ENCODE measurements at regions not wholly inside any gene's neighbourhood (a gene's known extent, or its start where the extent isn't known, plus 50 kb on each side); places are given as distances from the start of the nearest gene placed in this dataset.

DNA sequence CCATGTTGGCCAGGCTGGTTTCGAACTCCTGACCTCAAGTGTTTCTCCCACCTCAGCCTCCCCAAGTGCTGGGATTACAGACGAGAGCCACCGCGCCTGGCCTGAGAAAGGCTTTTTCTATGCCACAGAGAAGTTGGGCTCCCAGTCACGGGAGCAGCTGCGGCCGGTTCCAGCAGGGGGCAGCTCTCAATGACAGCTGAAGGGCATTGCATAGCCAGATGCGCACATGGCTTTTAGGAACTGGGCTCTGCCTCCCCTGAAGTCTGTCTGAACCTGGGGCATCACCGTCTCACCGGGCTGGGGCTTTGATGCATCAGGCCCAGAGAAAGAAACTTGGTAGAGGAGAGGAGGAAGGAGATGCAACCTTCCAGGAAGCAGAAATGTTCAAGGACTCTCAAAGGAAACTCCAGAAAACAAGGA, 84.2 kb upstream of the LAPTM4A start:
- no peak overlapping the region for H3K4me3 ChIP-seq
- TF ChIP-seq, protein P1, sequence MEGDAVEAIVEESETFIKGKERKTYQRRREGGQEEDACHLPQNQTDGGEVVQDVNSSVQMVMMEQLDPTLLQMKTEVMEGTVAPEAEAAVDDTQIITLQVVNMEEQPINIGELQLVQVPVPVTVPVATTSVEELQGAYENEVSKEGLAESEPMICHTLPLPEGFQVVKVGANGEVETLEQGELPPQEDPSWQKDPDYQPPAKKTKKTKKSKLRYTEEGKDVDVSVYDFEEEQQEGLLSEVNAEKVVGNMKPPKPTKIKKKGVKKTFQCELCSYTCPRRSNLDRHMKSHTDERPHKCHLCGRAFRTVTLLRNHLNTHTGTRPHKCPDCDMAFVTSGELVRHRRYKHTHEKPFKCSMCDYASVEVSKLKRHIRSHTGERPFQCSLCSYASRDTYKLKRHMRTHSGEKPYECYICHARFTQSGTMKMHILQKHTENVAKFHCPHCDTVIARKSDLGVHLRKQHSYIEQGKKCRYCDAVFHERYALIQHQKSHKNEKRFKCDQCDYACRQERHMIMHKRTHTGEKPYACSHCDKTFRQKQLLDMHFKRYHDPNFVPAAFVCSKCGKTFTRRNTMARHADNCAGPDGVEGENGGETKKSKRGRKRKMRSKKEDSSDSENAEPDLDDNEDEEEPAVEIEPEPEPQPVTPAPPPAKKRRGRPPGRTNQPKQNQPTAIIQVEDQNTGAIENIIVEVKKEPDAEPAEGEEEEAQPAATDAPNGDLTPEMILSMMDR (IDR thresholded peaks at IDR 0.05) = peak; percentile 18
- no peak overlapping the region for H3K27ac ChIP-seq
- no peak for DNase-seq (ENCODE audit: low spot score)

DNA sequence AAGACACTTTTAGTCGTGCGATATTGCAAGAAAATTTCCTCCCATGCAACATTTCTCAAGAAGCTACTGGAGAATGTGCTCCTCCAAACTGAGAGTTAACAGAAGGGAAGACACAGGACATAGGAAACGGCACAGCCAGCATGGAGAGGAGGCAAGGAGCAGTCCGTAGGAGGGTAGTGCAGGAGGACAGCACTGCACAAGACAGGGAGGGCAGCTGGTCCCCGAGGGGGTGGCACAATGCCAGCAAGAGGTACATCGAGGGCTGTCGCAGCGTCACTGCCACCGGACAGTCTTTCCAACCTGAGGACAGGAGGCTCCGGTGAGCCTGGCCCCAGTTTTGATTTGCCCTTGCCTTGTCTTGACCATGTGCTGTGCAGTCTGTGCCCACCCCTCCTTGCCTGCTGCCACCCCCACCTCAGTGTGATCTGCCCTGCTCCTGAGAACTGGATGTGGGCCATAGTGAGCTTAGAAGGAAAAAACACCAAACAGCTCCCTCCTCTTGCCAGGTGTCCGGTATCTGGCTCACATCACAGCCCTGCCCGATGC, 81.6 kb upstream of the LAPTM4A start:
- Histone ChIP-seq H3K27ac (no peak overlapping the region), H3K4me3 (no peak overlapping the region)
- DNase-seq (ENCODE audit: low spot score) = no peak
- TF ChIP-seq, protein P1 (IDR thresholded peaks at IDR 0.05) = no peak

DNA sequence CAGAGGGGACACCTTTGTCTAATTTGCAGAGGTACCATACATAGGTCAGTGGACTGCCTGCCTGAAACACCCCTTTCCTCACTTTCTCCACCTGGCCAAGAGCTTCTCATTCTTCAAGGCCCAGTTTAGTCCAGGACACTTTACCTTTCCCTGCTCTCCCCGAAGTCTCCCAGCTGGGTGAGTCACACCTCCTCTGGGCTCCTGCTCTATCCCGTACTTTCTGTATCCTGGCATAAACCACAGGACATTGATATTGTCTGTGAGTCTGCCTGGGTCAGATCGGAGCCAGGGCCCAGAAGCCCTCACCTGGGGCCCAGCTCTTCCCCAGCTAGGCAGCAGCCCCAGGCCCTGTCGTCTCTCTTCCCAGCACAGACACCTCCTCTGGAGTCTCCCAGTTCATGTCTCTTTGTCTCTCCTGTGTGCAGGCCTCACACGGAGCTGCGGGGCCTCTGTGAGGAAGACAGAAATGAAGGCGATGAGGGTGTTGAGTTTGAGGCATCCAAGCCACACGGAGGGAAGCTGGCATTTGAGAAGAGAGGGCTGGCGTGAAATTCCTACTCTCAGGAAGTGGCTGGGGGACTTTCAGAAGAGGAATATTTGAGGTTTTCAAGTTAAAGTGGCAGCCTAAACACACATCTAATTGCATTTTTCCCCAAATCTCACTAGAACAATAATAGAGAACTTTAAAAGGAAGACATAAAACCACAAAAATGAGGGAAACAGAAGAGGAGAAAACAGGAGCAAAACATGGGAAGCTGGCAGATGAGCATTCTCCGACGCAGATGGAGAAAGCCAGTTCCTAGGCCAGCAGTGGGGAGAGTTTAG, 79.6 kb upstream of the LAPTM4A start:
- TF ChIP-seq, protein P1 (IDR thresholded peaks at IDR 0.05) = no peak
- no peak for DNase-seq (ENCODE audit: low spot score)
- H3K27ac ChIP-seq = no peak overlapping the region
- H3K4me3 ChIP-seq = no peak overlapping the region

DNA sequence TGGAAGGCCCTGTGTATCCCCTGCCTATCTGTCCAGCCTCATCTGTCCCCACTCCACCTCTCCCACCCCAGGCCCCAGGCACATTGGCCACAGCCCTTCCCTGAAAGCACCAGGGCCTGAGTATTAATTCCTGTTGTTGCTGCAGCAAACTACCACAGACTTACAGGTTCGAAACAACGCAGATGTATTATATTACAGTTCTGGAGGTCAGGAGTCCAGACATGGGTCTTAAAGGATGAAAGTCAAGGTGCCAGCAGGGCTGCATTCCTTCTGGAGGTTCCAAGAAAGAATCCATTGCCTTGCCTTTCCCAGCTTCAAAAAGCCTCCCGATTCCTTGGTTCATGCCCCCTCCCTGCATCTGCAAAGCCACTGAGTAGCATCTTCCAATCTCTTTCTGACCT, 78.7 kb upstream of the LAPTM4A start:
- TF ChIP-seq, protein P1 (IDR thresholded peaks at IDR 0.05) = no peak
- Histone ChIP-seq H3K4me3 (no peak overlapping the region), H3K27ac (no peak overlapping the region)
- no peak for DNase-seq (ENCODE audit: low spot score)

DNA sequence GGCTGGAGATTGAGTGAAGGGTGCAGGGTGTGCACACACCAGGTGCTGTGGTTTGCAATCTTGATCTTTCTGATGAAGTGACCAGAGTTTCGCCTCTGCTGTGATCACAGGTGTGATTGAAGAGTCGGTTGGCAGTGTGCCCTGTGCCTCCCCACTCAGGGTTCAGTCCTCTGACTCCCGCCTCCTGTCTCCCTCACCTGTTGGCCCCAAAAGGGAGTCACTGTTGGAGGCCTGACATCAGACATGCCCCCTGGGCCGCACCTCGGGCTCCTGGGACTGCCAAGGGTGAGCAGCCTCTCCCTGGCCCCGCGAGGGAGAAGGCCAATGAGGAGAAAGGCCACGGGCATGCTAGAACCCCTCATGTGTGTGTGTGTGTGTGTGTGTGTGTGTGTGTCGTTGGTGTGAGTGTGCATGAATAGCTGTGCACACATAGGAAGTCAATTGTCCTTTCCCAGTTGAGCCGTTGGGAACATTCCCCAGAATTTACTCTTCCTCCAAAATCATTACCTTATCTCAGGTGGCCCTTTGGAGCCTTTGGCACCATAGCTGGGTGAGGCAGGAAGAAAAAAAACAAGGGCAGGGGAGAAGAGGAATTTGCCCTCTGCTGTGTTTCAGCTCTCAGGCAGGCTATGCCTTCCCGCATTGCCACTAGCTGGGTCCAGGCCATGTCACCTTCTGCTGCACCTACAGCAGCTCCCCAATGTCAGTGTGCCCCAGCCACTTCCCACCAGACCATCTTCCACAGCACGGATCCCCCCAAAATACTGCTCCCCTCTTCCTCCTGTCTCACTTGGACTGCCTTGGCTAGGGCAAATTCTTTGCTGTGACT, 78.1 kb upstream of the LAPTM4A start:
- DNase-seq (ENCODE audit: low spot score) = no peak
- TF ChIP-seq, protein P1 (IDR thresholded peaks at IDR 0.05) = no peak
- Histone ChIP-seq H3K27ac (no peak overlapping the region), H3K4me3 (no peak overlapping the region)

DNA sequence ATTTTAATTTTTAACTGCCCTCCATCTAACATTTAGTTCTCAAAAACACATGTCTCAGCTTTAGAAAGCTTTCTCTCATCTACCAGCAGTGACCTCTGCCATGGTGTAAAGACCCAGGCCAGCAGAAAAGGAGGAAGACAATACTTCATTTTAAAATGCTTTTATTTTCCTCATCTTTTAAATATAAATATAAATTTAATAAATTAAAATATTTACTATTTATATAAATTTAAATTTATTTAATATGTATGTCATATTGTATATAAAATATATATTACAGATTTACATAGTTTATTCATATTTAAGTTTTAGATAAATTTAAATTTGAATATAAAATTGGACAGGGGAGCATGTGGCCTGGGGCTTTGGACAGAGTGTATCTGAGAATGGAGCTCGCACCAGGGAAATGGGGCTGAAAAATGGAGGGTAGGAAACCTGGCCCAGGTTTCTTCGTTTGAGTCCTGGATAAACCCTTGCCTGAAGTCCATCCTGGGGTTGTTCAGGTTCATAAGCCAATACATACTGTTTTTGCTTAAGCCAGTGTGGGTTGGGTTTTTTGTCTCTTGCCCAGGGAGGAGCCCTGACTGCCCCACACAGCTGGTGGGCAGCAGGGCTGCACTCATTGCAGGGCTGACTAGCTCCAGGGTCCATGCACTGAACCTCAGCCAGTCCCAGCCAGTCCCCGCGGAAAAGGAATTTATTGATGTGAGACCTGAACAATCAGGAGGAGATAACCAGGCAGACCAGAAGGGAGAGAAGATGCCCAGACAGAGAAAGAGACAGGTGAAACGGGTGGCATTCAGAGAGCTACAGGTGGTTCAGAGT, 77.3 kb upstream of the LAPTM4A start:
- H3K27ac ChIP-seq = no peak overlapping the region

More for the DNA sequence above, 77.3 kb upstream of the LAPTM4A start:
- DNase-seq (ENCODE audit: low spot score) = no peak
- no peak overlapping the region for H3K4me3 ChIP-seq
- TF ChIP-seq, protein P1 (IDR thresholded peaks at IDR 0.05) = no peak

Data from coronary artery (tissue), 2 donors.